Heart left ventricle (tissue), 13 donors: ENCODE measurements at regions not wholly inside any gene's neighbourhood (a gene's known extent, or its start where the extent isn't known, plus 50 kb on each side); places are given as distances from the start of the nearest gene placed in this dataset.

Source experiments
- POLR2A ChIP-seq, 2 donors: fragments of 450-650 bp; IDR thresholded peaks; one replicate each; pipeline ENCODE4 v1.6.1; 2017; ENCODE audit warnings: antibody characterized with exemption in 2 of 2, mild to moderate bottlenecking in 2 of 2, moderate library complexity in 2 of 2
- TF ChIP-seq, protein P1 (sequence below), 12 donors: fragments of 200-600 bp; sonication (generic) in 4 of 12; IDR thresholded peaks; one replicate each; pipeline versions ENCODE4 v1.5.0 to v1.8.0; 2018 to 2022; ENCODE audit warnings: antibody characterized with exemption in 12 of 12, mild to moderate bottlenecking in 5 of 12
- donor health status: ischemic (EF 13 %, LVEDD 7.1; RV severe dilation, severe dysfunction).
- donor health status: DM: no; HTN: yes; CAD: no.
- donor health status: DM: no; HTN: no; CAD: no.
- donor health status: ischemic (EF 25% LVEDD 6.9; RV normal size, moderate dysfunction).
- donor health status: ischemic (EF 25% LVEDD 5.7; RV mildly dilated, moderate dysfunction).
- donor health status: ischemic (EF 35%, LVEDD 5.7; RV mildly dilated, moderate dysfunction).
- donor health status: nonischemic (EF 11% LVEDD 7.7; RV severe dilation, severe dysfunction).
- donor health status: DM: yes; HTN: yes; CAD: no.
- donor health status: PGD.
- donor health status: ischemic (EF 29% LVEDD 5.4; RV normal size, mild dysfunction).
- donor health status: nonischemic (EF 23%, LVEDD 6.1; RV moderate dilation, normal function).

DNA sequence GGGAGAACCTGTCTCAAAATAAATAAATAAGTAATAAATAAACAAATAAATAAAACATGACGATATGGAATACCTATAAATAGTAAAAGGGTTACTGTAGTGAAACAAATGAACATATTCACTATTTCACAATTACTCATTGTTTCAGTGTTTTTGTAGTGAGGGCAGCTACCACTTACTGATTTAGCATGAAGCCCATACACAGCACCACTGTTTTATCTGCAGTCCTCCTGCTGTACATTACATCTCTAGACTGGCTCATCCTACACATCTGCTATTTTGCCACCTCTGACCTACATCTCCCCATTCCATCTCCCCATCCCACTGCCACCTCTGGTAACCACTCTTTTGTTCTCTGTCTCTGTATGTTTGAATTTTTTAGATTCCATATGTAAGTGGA lies 332.7 kb upstream of the SMIM21 start:
- TF ChIP-seq, protein P1, sequence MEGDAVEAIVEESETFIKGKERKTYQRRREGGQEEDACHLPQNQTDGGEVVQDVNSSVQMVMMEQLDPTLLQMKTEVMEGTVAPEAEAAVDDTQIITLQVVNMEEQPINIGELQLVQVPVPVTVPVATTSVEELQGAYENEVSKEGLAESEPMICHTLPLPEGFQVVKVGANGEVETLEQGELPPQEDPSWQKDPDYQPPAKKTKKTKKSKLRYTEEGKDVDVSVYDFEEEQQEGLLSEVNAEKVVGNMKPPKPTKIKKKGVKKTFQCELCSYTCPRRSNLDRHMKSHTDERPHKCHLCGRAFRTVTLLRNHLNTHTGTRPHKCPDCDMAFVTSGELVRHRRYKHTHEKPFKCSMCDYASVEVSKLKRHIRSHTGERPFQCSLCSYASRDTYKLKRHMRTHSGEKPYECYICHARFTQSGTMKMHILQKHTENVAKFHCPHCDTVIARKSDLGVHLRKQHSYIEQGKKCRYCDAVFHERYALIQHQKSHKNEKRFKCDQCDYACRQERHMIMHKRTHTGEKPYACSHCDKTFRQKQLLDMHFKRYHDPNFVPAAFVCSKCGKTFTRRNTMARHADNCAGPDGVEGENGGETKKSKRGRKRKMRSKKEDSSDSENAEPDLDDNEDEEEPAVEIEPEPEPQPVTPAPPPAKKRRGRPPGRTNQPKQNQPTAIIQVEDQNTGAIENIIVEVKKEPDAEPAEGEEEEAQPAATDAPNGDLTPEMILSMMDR (IDR thresholded peaks at IDR 0.05) = no peak
- TF ChIP-seq POLR2A (IDR thresholded peaks at IDR 0.05) = no peak
